Dedifferentiated amniotic fluid mesenchymal stem cell (primary cell): ENCODE measurements at regions not wholly inside any gene's neighbourhood (a gene's known extent, or its start where the extent isn't known, plus 50 kb on each side); places are given as distances from the start of the nearest gene placed in this dataset.

ENCODE experiments used
- DNase-seq: peaks from one replicate; pipeline ENCODE4 v3.0.0-alpha.2; 2016; ENCODE audit errors: extremely low spot score

GRCh38 chr22:49035818-49036457 lies 791.7 kb downstream of the BRD1 start:
- DNase-seq, result no peak

DNA sequence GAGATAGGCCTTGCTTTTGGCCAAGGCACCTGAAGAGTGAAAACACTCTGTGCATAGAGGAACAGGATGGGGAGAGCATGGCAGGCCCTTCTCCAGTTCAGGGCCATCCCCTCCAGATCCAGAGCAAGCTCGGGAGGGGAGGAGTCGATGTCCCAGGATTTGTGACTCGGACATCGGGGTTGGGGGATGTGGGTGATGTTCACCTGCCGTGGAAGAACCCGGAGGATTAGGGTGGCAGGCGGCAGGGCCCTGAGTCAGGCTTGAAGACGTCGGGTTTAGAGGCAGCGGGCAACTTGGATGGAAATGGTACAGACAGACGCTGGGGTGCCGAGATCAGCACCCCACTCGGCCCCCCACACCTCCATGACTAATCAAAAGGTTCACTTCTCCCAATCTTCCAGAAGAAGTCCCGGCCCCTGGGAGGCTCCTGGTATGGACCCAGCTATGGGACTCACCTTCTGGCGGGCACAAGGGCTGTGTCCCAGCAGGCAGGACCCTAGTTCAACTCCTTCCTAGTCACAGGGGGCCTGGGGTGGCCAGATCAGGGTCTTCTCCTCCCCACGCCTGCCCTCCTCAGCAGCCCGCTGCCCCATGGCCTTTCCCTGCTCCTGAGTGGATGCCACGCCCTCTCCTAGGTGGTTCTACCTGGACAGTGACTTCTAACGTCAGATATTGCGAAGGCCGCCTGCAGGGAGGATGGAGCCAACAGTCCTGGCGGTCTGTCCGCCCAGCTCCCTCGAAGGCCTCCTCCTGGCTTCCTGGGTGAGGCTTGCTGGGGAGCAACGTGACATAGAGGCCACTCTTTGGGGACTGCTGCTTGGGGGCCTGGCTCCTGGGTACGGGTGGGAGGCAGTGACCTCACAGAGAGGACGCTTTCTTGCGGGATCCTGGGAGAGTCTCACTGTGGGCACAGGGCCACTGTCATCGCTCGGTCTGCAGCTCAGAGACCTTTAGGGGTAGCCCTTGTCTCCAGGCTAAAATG lies 792.5 kb downstream of the BRD1 start:
- no peak for DNase-seq

- no peak for DNase-seq
Measured at GRCh38 chr22:49033616-49034015, 794.1 kb downstream of the BRD1 start.

- no peak for DNase-seq
Measured at GRCh38 chr22:49032821-49033220, 794.9 kb downstream of the BRD1 start.

DNA sequence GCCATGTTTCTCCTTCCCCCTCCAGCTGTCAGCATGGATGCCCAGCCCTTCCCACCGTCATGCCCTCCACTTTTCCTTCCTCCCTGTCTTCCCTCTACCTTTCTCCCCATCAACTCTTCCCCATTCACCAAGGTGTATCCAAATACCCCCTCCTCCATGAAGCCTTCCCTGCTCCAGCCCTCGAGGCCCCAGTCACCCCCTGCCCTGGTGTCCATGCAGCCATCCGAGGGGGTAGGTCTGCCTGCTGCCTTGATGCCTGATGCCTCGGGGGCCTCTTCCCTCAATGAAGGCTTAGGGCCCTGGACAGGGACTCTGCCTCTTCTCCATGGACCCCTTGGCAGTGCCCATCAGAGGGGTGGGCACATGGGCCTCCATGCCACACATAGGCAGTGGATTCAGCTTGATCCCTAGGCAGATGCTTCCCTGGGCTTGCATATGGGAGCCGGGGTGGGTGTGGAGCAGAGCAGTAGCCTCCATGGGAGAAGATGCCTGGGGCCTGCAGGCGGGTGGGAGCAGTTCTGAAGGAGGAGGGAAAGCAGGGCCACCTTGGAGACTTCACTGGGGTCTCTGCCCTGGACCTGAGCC lies 795.8 kb downstream of the BRD1 start:
- DNase-seq, result no peak

- DNase-seq, result no peak
Measured at GRCh38 chr22:49028111-49028510, 799.6 kb downstream of the BRD1 start.

DNA sequence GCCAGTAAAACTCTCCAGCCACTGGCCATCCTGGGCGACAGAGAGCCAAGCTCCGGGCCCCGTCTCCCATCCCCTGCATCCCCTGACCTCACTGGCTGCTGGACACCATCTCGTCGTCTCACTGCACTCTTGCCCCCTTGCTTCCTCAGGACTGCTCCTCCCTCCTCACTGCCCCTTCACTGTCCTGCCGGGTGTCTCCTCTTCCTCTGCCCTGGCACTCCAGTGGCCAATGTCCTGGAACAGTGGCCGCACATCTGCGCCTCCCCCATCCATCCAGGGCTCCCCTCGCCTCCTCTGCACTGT lies 800.4 kb downstream of the BRD1 start:
- DNase-seq, result no peak

- no peak for DNase-seq
Measured at GRCh38 chr22:49026494-49027367, 800.9 kb downstream of the BRD1 start.

DNA sequence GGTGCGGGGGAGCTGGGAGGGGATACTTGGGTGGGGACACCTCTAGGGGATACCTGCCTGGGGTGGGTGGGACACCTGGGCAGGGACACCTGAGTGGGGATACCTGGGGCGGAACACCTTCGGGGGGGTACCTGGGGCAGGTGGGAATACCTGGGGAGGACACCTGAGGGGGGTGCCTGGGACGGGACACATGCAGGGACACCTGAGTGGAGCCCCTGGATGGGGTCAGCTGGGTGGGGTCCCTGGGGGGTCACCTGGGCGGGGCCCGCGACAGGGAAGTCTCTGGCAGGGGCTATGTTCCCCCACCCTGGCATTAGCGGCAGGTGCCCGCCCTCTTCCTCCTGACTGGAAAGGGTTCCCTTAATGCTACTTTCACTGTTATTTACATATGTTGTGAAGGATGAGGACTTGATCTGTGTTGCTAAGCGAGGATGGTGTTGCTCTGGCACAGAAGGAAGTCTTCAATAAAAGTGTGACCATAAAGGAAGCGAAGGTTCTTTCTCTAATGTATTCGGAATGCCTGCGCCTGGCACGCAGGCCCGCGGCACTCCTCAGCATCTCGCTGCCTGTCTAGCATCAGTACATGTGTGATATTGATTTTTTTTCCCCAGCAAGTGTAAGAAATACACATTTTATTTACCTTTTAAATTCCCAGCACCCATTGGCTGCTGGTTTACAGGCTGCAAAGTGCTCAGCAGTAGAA lies 801.7 kb downstream of the BRD1 start:
- no peak for DNase-seq

GRCh38 chr22:49024775-49025440 lies 802.8 kb downstream of the BRD1 start:
- no peak for DNase-seq

DNA sequence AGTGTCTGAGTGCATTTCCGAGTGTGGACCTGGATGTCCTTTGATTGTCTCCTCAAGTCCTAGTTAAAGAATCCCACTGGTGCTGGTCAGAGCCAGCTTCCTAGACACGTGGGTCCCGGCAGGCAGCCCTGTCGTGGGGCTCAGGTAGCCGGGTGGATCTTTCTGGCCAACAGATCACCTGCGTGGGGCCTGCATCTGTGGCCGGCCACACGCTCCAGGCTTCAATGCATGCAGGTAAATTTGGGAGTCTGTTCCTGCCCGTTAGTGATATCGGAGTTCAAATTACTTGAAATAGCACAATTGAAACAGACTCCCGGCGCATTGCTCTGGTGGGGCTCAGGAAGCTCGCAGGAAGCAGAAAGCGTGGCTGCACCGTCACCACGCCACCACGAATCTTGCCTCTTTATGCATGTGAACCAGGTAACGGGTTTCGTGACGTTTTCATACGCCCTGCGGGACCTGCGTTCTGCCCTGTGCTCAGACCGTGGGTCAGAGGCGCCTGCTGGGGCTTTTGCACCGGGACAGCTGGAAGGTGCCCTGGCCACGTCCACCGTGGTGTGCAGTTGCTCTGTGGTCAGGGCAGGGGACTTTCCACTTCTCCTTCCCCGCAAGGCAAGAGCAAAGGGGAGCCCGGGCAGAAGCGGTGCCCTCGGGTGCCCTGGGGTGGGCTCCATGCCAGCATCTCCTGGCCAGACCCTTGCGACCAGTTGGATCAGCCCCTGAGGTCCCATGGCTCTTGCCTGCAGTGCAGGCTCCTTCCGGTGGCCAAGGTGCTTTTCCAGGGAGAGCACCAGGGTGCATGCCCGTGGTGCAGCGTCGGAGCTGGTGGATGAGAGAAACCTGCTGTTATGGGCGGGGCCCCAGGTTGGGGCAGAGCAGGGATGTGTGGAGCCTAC lies 803.5 kb downstream of the BRD1 start:
- no peak for DNase-seq

GRCh38 chr22:49023161-49023878 lies 804.4 kb downstream of the BRD1 start:
- DNase-seq, result no peak

DNA sequence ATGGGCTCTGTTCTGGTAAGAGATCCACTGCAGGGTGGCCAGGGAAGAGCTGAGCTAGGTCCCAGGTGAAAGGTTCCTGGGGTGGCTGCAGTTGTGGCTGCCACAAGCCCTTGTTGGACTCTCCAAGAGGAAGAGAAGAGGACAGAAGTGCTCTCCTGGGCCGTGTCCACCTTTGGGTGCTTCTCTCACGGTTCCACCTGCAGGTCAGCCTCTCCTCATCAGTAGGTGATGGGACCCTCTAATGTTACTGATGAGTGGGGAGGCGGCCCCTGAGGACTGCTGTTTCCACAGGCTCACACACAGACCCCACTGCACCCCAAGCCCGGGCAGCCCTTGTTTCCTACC lies 804.9 kb downstream of the BRD1 start:
- no peak for DNase-seq

GRCh38 chr22:49021926-49022815 lies 805.5 kb downstream of the BRD1 start:
- no peak for DNase-seq

DNA sequence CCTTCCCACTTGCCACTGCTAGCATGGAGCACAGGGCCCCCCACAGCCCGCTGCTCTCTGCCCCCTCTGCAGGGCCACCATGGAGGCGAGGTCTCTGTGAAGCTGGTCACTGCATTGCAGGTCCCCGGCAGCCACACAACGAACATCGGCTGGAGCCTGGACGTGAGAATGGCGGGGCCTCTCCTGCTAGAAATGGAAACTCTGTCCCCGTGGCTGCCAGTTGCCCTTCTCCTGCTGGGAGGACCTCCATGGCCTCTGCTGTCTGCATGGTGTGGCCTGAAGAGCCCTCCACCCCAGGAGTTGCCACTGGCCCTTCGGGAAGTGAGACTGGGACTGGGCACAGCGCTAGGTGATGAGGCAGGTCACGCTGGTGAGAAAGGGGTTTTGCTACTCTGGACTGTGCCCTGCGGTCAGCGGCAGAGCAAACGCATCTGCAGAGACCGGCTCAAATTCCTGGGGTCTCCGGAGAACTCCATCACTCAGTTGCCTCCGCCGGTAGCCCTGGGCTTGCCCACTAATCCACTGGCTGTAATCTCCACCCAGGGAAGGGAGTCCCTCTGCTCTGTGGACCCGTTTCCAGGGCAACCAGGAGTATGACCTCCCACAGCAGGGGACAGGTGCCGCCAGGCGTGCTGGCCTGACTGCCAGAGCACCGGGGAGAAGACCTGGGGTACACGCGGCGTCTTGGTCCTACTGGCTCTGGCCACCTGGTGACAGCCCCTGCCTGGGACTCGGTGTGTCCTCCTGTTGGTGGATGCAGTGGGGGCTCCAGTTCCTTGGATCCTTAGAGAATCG lies 806.3 kb downstream of the BRD1 start:
- no peak for DNase-seq

DNA sequence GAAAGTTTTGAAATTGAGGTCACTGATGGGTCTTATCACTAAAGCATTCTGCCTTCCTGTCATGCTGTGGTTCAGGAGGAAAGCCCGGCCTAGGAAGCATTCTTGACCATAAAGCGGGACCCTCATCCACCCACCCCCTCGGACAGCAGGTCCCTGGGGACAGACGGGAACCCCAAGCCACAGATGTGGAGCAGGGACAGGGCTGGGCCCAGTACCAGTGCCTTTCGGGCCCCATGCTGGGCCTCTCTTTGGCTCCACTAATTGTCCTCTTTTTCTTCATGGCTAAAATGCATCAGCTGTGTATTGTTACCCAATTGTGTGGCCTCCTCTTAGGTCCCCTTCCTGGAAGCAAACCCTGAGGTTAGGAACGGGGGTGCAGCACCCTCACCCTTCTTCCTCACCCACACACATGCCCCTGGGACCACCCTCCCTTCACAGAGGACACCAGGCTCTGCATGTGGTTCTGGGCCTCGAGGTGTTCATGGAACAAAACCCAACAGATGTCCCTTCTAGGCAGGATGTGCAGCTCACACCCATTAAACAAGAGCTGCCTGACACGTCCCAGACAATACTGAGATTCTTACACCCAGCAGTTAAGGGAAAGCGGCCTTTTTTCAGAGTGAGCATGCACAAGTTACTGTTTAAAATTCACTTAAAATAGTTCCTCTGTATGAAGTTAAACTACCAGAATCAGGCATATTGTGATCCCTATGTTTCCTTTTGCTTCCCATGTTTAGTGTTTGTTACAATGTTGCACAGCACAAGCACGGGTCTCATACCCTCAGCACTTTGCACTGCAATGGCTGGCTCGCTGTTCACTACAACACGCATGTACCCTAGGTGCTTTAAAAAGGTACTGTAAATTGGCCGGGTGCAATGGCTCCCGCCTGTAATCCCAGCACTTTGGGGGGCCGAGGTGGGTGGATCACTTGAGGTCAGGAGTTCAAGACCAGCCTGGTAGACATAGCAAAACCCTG lies 807.6 kb downstream of the BRD1 start:
- DNase-seq, result no peak
